CD4-positive, alpha-beta T cell (primary cell): ENCODE measurements at regions not wholly inside any gene's neighbourhood (a gene's known extent, or its start where the extent isn't known, plus 50 kb on each side); places are given as distances from the start of the nearest gene placed in this dataset.

ENCODE experiments used
- ATAC-seq: fragments of 200-7000 bp; cut with Tn5 transposase; one replicate; pipeline ENCODE4 v1.10.0; 2022; ENCODE audit warnings: mild to moderate bottlenecking; ENCODE audit not compliant: poor library complexity
- CTCF ChIA-PET: fragments of 350-600 bp; sonication (Branson Sonifier 250); formaldehyde crosslinking; loops from one replicate; lab custom pipeline; 2021; ENCODE audit warnings: antibody characterized with exemption, inconsistent platforms; lab: Charles Lee
- POLR2A ChIA-PET: fragments of 350-600 bp; sonication (Branson Sonifier 250); formaldehyde crosslinking; loops from one replicate; lab custom pipeline; 2021; ENCODE audit warnings: antibody characterized with exemption, inconsistent platforms; lab: Charles Lee
- DNase-seq, 14 experiments: peaks; one replicate each; pipeline ENCODE4 v3.0.0-alpha.2; 2013 to 2020; ENCODE audit warnings: mixed read lengths in 2 of 14
- H3K27ac ChIP-seq, 2 donors: one replicate each; pipeline versions ENCODE4 v1.5.1 to v1.7.0; 2013; ENCODE audit warnings: low read length in 2 of 2, low read depth in 1 of 2, mild to moderate bottlenecking in 1 of 2
- H3K27me3 ChIP-seq, 2 experiments: 1 replicate in 1 of 2; 2 replicates in 1 of 2; pipeline versions ENCODE4 v1.6.1 to v1.7.0; 2013; ENCODE audit warnings: low read length in 2 of 2, control low read depth in 1 of 2, mild to moderate bottlenecking in 1 of 2, moderate library complexity in 1 of 2; ENCODE audit not compliant: insufficient read depth in 2 of 2, control insufficient read depth in 1 of 2
- H3K36me3 ChIP-seq: one replicate; pipeline ENCODE4 v1.6.1; 2013; ENCODE audit warnings: low read length, control low read depth; ENCODE audit not compliant: insufficient read depth
- H3K4me1 ChIP-seq: one replicate; pipeline ENCODE4 v1.6.1; 2013; ENCODE audit warnings: low read length, control low read depth; ENCODE audit not compliant: insufficient read depth
- H3K4me3 ChIP-seq: one replicate; pipeline ENCODE4 v1.5.1; 2013; ENCODE audit warnings: mild to moderate bottlenecking, low read length, moderate library complexity
- H3K9me3 ChIP-seq, 2 experiments: 1 replicate in 1 of 2; 2 replicates in 1 of 2; pipeline versions ENCODE4 v1.6.1 to v1.7.0; 2013; ENCODE audit warnings: low read length in 2 of 2, mild to moderate bottlenecking in 2 of 2, control low read depth in 1 of 2, moderate library complexity in 1 of 2; ENCODE audit not compliant: control insufficient read depth in 1 of 2, insufficient read depth in 1 of 2
- H3K27ac Mint-ChIP-seq: one replicate; pipeline ENCODE4 v1.8.0; 2020; ENCODE audit warnings: mixed read lengths
- H3K27me3 Mint-ChIP-seq: one replicate; pipeline ENCODE4 v1.8.0; 2021; ENCODE audit warnings: mixed read lengths
- H3K36me3 Mint-ChIP-seq: one replicate; pipeline ENCODE4 v1.8.0; 2021; ENCODE audit warnings: low read depth, mixed read lengths
- H3K4me1 Mint-ChIP-seq: one replicate; pipeline ENCODE4 v1.8.0; 2021; ENCODE audit warnings: low read depth, mixed read lengths
- H3K4me3 Mint-ChIP-seq: one replicate; pipeline ENCODE4 v1.8.0; 2020; ENCODE audit warnings: mild to moderate bottlenecking, mixed read lengths
- H3K9me3 Mint-ChIP-seq: one replicate; pipeline ENCODE4 v1.8.0; 2020; ENCODE audit warnings: mixed read lengths
- intact Hi-C, 2 experiments: fragments of 100-400 bp; cut with DNase I in 1 of 2; cut with micrococcal nuclease in 1 of 2; formaldehyde crosslinking; loops; one replicate each; pipeline versions ENCODE4 v1.15.1 to v1.9.0; 2023 to 2025; cut with DNase I, micrococcal nuclease
- TF ChIP-seq, protein P1 (sequence below): fragments of 200-600 bp; IDR thresholded peaks from one replicate; pipeline ENCODE4 v1.8.0; 2022; ENCODE audit warnings: antibody characterized with exemption, mild to moderate bottlenecking

DNA sequence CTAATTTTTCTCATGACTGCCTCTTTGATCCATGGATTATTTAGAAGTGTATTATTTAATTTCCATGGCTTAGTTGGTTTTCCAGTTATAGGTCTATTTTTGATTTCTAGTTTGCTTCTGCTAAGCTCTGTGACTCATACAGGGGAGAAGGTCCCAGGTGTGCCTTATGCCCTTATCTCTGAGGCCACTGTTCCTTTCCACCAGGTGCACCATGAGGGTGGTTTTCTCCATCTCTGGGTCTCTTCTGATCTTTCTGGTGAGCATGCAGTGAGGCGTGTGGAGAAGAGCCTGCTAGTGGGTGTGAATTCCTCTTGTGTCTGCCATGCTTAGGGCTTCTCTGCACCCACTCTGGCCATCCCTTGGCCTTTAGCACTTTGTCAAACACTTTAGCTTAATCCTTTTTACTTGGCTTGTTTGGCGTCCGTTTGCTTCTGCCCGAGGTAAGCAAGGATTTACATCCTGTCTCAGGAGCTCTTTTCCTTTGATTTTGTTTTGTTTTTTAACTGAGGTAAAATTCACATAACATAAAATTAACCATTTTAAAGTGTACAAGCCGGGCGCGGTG, 129.8 kb upstream of the ARL4C start:
- Mint-ChIP-seq H3K4me1 (no peaks in the 10 kb centered on the region), H3K27ac (no peak overlapping the region), H3K36me3 (no peaks in the 10 kb centered on the region), H3K9me3 (no peaks in the 10 kb centered on the region), H3K27me3 (peaks cover 33% of the 10 kb centered on the region), H3K4me3 (no peak overlapping the region)
- no peaks in the 10 kb centered on the region for H3K4me1 ChIP-seq
- H3K27ac ChIP-seq, result no peak overlapping the region
- CTCF ChIA-PET, result no interaction called here
- intact Hi-C loops, result no loop called here
- ATAC-seq (no peak), DNase-seq (no peak)
- no peaks in the 10 kb centered on the region for H3K9me3 ChIP-seq
- TF ChIP-seq, protein P1, sequence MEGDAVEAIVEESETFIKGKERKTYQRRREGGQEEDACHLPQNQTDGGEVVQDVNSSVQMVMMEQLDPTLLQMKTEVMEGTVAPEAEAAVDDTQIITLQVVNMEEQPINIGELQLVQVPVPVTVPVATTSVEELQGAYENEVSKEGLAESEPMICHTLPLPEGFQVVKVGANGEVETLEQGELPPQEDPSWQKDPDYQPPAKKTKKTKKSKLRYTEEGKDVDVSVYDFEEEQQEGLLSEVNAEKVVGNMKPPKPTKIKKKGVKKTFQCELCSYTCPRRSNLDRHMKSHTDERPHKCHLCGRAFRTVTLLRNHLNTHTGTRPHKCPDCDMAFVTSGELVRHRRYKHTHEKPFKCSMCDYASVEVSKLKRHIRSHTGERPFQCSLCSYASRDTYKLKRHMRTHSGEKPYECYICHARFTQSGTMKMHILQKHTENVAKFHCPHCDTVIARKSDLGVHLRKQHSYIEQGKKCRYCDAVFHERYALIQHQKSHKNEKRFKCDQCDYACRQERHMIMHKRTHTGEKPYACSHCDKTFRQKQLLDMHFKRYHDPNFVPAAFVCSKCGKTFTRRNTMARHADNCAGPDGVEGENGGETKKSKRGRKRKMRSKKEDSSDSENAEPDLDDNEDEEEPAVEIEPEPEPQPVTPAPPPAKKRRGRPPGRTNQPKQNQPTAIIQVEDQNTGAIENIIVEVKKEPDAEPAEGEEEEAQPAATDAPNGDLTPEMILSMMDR, result no peak
- POLR2A ChIA-PET, result no interaction called here
- no peak overlapping the region for H3K4me3 ChIP-seq
- no peaks in the 10 kb centered on the region for H3K27me3 ChIP-seq
- no peaks in the 10 kb centered on the region for H3K36me3 ChIP-seq

DNA sequence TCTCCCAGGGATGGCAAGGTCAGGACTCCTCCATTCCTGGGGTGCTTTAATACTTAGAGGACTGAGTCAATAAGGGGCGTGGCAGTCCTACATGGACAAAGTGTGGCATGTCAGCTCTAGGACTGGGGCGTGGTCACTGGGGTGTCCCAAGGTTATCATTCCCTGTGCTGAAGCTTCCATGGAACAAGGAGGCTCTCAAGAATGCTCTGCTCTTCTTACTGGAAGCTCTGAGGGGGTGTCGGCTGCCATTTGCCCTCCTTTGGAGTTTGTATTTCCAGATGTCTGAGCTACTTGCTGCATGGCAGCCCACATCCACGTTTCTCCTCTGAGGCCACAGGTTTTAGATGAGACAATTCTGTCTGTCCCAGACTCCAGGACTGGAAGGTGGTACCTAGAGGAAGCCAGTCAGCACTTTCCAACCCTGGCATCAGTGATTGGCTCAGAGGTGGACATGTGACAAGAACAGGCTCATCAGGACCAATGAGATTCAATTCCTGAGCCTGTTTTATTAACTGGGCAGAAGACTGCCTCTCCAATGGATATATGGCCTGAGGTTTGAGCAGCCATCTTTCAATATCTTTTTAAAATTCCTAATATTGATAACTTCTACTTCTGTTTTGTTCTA, 128.9 kb upstream of the ARL4C start:
- ATAC-seq, result no peak
- H3K9me3 Mint-ChIP-seq, result no peaks in the 10 kb centered on the region
- H3K27me3 ChIP-seq, result no peaks in the 10 kb centered on the region
- no peak overlapping the region for H3K27ac Mint-ChIP-seq
- H3K4me1 ChIP-seq, result no peaks in the 10 kb centered on the region
- no peak for DNase-seq
- TF ChIP-seq, protein P1, result no peak
- no peak overlapping the region for H3K4me3 Mint-ChIP-seq
- H3K4me3 ChIP-seq, result no peak overlapping the region
- ChIA-PET POLR2A (no interaction called here), CTCF (no interaction called here)
- H3K4me1 Mint-ChIP-seq, result no peaks in the 10 kb centered on the region
- H3K36me3 Mint-ChIP-seq, result no peaks in the 10 kb centered on the region
- intact Hi-C loops, result no loop called here
- H3K36me3 ChIP-seq, result no peaks in the 10 kb centered on the region
- H3K27me3 Mint-ChIP-seq, result peaks cover 31% of the 10 kb centered on the region
- no peak overlapping the region for H3K27ac ChIP-seq
- H3K9me3 ChIP-seq, result no peaks in the 10 kb centered on the region

DNA sequence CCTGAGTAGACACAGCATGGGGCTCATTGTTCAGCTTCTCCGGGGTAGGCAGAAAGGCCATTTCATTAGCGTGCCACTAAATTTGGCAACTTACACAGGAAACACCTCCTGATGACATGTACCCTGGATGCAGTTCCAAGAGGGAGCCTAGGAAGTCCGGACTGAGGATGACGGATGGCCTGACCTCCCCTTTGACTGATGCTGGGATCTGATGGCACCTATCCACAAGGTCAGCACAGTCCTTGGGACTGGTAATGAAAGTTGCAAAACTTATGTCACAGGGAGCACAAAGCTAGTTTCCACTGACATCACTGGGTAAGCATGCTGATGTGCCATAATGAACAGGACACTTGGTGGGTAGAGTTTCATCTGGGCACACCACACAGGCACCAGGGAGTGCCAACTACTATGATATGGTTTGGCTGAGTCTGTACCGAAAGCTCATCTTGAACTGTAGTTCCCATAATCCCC, 126.7 kb upstream of the ARL4C start:
- intact Hi-C loops, result no loop called here
- Mint-ChIP-seq H3K9me3 (no peaks in the 10 kb centered on the region), H3K27me3 (peaks cover 13% of the 10 kb centered on the region), H3K27ac (no peak overlapping the region), H3K4me3 (no peak overlapping the region), H3K4me1 (peaks cover 11% of the 10 kb centered on the region), H3K36me3 (no peaks in the 10 kb centered on the region)
- no peaks in the 10 kb centered on the region for H3K9me3 ChIP-seq
- H3K27me3 ChIP-seq, result no peaks in the 10 kb centered on the region
- H3K36me3 ChIP-seq, result no peaks in the 10 kb centered on the region
- TF ChIP-seq, protein P1, result no peak
- ATAC-seq, result no peak
- DNase-seq, result no peak
- H3K4me1 ChIP-seq, result no peaks in the 10 kb centered on the region
- H3K4me3 ChIP-seq, result no peak overlapping the region
- POLR2A ChIA-PET, result no interaction called here
- no peak overlapping the region for H3K27ac ChIP-seq
- CTCF ChIA-PET, result no interaction called here
